Brain microvascular endothelial cell (primary cell): ENCODE measurements at regions not wholly inside any gene's neighbourhood (a gene's known extent, or its start where the extent isn't known, plus 50 kb on each side); places are given as distances from the start of the nearest gene placed in this dataset.
"Not testable (repeated sequence)": the region's sequence is repeated elsewhere in the genome, so short reads cannot be mapped to it uniquely, and the experiment has no call there.

Source experiments
- DNase-seq: peaks from one replicate; pipeline ENCODE4 v3.0.0-alpha.2; 2020
- H3K27ac ChIP-seq: fragments of 250-450 bp; sonication (Bioruptor Pico); 2 replicates; pipeline ENCODE4 v1.5.1; 2020; ENCODE audit warnings: mild to moderate bottlenecking, moderate library complexity
- H3K27me3 ChIP-seq: fragments of 250-450 bp; sonication (Bioruptor Pico); replicated peaks from 2 replicates; pipeline ENCODE4 v1.5.1; 2020; ENCODE audit warnings: mild to moderate bottlenecking
- H3K36me3 ChIP-seq: fragments of 250-450 bp; sonication (Bioruptor Pico); replicated peaks from 2 replicates; pipeline ENCODE4 v1.5.1; 2020; ENCODE audit warnings: mild to moderate bottlenecking
- H3K4me3 ChIP-seq: 2 replicates; pipeline ENCODE4 v1.5.1; 2011; ENCODE audit warnings: low read depth, mild to moderate bottlenecking, control low read depth, low read length, moderate library complexity
- in situ Hi-C: cut with HindIII; loops from 2 replicates; pipeline ENCODE4 v1.10.0; 2017; ENCODE audit warnings: low sequenced_read_pairs, low pct_ligation_motif_present
- TF ChIP-seq, protein P1 (sequence below): IDR thresholded peaks from 2 replicates; pipeline ENCODE4 v1.5.1; 2011; ENCODE audit warnings: low read depth, mild to moderate bottlenecking, moderate library complexity, low read length, control low read depth, inconsistent platforms; ENCODE audit errors: missing control alignments

GRCh38 chr4:160562661-160563060 is 1459.8 kb downstream of the RAPGEF2 start:
- no peak for DNase-seq
- no peak overlapping the region for H3K4me3 ChIP-seq
- no peak overlapping the region for H3K27ac ChIP-seq
- H3K36me3 ChIP-seq, result no peaks in the 10 kb centered on the region
- in situ Hi-C loops, result no loop called here
- no peaks in the 10 kb centered on the region for H3K27me3 ChIP-seq
- TF ChIP-seq, protein P1, sequence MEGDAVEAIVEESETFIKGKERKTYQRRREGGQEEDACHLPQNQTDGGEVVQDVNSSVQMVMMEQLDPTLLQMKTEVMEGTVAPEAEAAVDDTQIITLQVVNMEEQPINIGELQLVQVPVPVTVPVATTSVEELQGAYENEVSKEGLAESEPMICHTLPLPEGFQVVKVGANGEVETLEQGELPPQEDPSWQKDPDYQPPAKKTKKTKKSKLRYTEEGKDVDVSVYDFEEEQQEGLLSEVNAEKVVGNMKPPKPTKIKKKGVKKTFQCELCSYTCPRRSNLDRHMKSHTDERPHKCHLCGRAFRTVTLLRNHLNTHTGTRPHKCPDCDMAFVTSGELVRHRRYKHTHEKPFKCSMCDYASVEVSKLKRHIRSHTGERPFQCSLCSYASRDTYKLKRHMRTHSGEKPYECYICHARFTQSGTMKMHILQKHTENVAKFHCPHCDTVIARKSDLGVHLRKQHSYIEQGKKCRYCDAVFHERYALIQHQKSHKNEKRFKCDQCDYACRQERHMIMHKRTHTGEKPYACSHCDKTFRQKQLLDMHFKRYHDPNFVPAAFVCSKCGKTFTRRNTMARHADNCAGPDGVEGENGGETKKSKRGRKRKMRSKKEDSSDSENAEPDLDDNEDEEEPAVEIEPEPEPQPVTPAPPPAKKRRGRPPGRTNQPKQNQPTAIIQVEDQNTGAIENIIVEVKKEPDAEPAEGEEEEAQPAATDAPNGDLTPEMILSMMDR, result no peak

DNA sequence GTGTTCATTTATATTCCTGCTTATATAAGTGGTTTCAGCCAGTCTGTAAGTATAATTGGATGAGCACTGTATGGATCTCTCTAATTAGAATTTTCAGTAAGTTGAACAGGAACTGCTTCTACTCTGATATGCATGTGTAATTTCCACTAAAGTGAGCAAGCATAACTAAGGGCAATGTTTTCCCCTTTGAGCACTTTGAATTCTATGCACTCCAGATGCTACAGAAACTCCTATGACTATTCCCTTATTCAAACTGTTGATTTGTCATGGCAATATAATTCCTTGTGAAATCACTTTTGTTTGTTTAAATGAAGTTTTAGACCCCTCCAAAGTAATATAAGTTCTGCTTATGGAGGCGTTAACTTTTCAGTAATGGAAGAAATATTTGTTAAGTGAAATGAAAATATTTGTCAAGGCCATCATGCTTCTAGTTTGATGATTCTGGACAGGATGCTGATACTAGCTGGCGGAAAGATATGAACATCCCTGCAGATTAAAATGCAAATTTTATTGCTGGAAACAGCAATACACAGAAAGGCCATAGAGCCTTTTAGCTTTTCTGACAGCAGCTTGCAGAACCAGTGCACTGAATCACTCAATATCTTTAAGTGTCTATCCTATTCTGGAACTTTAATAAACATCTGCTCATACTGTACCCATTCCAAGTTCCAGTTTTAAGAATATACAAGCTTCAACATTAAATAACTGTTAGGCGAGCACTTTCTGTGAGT is 1460.8 kb downstream of the RAPGEF2 start:
- Histone ChIP-seq H3K4me3 (no peak overlapping the region), H3K27ac (no peak overlapping the region), H3K27me3 (no peaks in the 10 kb centered on the region), H3K36me3 (no peaks in the 10 kb centered on the region)
- DNase-seq, result no peak
- TF ChIP-seq, protein P1, result no peak
- in situ Hi-C loops, result no loop called here

GRCh38 chr4:160567634-160568033 is 1464.8 kb downstream of the RAPGEF2 start:
- TF ChIP-seq, protein P1, result no peak
- no peak overlapping the region for H3K4me3 ChIP-seq
- no peak for DNase-seq
- H3K27ac ChIP-seq, result no peak overlapping the region
- in situ Hi-C loops, result no loop called here
- H3K27me3 ChIP-seq, result no peaks in the 10 kb centered on the region
- H3K36me3 ChIP-seq, result no peaks in the 10 kb centered on the region

DNA sequence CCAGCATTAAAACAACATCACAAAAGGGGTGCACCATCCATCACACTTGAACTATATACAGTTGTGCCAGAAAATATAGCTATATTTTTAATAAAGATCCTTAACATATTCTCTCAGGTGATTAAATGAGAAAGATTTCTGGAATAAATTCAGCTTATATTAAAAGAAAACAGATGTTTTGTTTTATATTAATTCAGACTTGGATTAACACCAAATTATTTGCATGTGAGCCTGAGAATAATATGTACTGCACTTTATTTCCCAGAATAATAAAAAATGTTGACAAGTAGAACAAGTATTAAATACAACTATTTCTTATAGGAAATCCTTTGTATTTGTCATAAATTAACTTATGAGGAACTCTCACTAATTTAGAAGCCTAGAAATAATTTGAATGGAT is 1467.4 kb downstream of the RAPGEF2 start:
- DNase-seq, result no peak
- in situ Hi-C loops, result no loop called here
- H3K27ac ChIP-seq, result no peak overlapping the region
- no peaks in the 10 kb centered on the region for H3K27me3 ChIP-seq
- H3K4me3 ChIP-seq, result no peak overlapping the region
- TF ChIP-seq, protein P1, result no peak
- H3K36me3 ChIP-seq, result no peaks in the 10 kb centered on the region

DNA sequence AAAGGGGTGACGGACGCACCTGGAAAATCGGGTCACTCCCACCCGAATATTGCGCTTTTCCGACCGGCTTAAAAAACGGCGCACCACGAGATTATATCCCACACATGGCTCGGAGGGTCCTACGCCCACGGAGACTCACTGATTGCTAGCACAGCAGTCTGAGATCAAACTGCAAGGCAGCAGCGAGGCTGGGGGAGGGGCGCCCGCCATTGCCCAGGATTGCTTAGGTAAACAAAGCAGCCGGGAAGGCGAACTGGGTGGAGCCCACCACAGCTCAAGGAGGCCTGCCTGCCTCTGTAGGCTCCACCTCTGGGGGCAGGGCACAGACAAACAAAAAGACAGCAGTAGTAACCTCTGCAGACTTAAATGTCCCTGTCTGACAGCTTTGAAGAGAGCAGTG is 1471.4 kb downstream of the RAPGEF2 start:
- H3K27ac ChIP-seq, DNase-seq, H3K27me3 ChIP-seq, H3K36me3 ChIP-seq, H3K4me3 ChIP-seq, in situ Hi-C loops: not testable (repeated sequence)

DNA sequence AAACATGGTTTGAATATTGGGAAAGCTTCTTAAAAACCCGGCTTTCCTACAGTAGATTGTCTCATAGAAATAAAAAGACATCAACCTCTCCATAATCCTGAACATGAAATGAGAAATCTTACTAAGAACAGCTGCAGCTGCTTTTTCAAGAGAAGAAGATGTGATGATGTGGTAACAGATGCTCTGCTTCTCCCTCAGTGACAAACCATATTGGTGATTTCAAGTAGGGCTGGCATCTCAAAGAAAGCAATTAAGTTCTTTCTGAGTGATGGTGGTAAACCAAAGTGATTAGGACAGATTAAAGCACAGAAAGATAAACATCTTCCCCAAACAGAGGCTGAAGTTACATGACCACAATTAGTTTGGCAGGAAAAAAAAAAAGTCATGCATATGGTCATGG is 1477.7 kb downstream of the RAPGEF2 start:
- TF ChIP-seq, protein P1, result no peak
- Histone ChIP-seq H3K27ac (no peak overlapping the region), H3K27me3 (no peaks in the 10 kb centered on the region), H3K36me3 (no peaks in the 10 kb centered on the region), H3K4me3 (no peak overlapping the region)
- DNase-seq, result no peak
- in situ Hi-C loops, result no loop called here
